MM.1S (cell line): ENCODE measurements at regions not wholly inside any gene's neighbourhood (a gene's known extent, or its start where the extent isn't known, plus 50 kb on each side); places are given as distances from the start of the nearest gene placed in this dataset.

Experiments
- CTCF ChIP-seq: fragments of 300-600 bp; sonication (generic); IDR thresholded peaks from 2 replicates; pipeline ENCODE4 v1.5.1; 2016; ENCODE audit warnings: antibody characterized with exemption, low read length, mixed read lengths
- EZH2 ChIP-seq: fragments of 300-600 bp; sonication (generic); optimal IDR thresholded peaks from 2 replicates; pipeline ENCODE3; 2017; ENCODE audit warnings: low read depth, mild to moderate bottlenecking, antibody characterized with exemption, low read length, mixed read lengths
- EZH2phosphoT487 ChIP-seq: fragments of 300-600 bp; sonication (generic); IDR thresholded peaks from 2 replicates; pipeline ENCODE4 v1.6.1; 2018; ENCODE audit warnings: antibody characterized with exemption, low read length

- TF ChIP-seq CTCF (no peak), EZH2 (no peak), EZH2phosphoT487 (no peak)
Measured at GRCh38 chr6:153208706-153209105, 77.6 kb upstream of the RGS17 start.
